NCI-H345 (cell line): ENCODE measurements at regions not wholly inside any gene's neighbourhood (a gene's known extent, or its start where the extent isn't known, plus 50 kb on each side); places are given as distances from the start of the nearest gene placed in this dataset.
A peak's percentile ranks its signal among the peaks of the same experiment; 100 is the strongest.

Experiments used
- DNase-seq: peaks from one replicate; lab custom pipeline; 2025; lab: John Stamatoyannopoulos, UW

DNA sequence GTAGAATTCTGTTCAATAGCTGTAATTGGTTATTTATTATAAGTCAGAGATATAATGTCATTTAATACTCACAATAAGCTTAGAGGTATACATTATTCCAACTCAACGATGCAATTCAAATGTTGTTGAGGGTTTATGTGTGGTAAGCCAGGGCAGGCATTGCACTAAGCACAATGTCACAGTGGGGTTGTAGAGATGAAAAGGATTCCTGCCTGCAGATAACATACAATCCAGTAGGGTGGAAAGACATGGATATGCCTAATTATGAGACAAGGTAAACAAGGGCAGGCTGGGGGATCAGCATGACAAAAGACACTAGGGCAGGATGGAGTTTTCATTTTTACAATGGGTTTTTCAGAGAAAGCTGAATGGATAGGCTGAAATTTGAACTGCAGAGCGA, 98.7 kb upstream of the PALM2AKAP2 start:
- peak; percentile 16 for DNase-seq

DNA sequence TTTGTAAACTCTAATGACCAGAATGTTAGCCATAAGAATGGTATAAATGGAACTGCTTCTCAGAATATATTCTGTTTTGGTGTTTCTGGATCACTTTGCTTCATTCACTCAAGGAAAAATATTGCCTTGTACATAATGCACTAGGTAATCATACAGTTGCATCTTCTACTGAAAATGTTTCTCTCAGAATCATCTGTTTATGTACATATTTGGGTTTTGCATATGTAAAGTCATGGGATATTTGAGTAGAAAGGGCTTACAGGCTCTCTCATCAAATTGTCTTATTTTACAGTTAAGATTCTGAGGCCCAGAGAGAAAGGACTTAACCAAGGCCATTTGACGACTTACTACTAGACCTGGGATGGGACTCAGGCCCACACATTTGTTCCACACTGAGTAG, 97.8 kb upstream of the PALM2AKAP2 start:
- no peak for DNase-seq

DNA sequence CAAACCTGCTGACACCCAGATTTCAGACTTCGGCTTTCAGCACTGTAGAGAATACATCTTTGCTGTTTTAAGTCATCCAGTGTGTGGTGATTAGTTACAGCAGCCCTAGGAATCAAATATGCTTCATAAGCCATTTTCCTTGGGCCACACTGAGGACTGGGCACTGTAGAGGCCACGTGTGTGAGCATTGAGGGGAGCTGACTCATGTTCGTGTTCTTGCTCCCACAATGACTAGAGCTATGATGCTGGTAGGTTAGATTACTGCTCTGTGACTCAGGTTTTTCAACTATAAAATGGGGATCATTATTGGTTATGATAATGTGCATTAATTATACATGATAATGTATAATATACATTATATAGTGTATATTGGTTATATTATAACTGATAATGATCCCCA, 96.5 kb upstream of the PALM2AKAP2 start:
- DNase-seq, result no peak

DNA sequence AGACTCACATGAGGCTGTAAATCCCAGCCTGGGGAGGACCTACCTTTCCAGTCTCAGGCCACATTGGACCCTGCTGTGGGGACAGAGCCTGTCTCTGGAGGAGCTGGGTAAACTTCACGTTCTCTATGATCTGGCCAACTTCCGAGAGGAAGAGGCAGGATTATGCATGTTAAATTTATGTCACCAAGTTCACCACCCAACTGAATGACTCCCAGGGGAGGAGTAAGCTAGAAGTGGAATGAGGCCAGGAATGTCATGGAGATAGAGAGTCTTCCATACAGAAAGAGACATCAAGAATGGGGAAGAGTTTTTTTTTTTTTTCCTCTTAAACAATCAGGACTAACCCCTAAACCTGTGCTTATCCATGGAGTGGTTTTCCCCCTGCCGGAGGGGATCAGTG, 90.3 kb upstream of the PALM2AKAP2 start:
- DNase-seq, result no peak

DNA sequence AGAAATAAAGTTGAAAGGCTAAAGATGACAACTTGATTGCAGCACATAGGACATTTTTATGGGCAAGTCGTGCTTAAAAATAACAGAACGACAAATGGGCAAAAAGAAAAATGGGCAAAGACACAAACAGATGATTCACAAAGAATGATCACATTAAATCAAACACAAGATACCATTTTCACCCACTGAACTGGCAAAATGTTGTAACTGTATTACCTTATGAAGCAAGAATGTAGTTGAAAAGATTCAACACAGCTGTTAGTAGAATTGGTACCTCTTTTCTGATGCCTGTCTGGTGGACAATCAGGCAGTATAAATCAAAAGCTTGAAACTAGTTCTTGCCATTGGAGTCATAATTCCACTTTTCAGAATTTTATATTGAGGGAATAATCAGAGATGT, 81.0 kb upstream of the PALM2AKAP2 start:
- DNase-seq, result no peak

DNA sequence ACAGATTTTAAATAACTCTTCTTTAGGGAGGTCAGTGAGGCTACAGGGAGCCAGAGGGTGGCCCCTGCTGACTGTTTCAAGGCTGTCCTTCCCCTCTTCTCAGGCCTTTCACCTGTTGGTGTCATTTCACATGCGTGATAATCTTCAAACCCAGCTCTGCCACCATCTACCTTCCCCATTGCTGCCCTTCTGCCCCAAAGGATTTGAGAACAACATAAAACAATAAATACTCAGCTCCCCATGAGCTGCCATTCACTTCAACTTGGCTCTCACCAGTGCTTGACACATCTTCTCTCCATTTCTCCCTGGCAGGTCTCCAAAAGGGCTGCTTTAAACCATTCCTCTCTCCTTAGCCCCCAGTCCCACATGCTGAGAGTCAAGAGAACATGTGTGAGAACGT, 75.5 kb upstream of the PALM2AKAP2 start:
- no peak for DNase-seq

DNA sequence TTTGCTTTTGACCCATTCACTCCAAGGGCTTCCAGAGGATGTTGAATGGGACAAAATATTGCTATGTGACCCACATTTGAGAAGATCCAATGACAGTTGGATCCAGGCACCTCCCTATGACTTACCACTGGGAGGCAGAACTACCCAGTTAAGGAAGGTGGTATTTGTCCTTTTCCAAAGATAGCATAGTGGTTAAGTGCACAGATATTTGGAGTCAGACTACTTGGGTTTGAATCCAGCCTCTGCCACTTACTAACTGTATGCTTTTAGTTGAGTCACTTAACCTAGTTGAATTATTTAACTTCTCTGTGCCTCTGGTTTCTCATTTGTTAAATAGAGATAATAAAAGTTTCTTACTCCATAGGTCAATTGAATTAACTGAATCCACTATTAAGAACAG, 74.5 kb upstream of the PALM2AKAP2 start:
- no peak for DNase-seq

DNA sequence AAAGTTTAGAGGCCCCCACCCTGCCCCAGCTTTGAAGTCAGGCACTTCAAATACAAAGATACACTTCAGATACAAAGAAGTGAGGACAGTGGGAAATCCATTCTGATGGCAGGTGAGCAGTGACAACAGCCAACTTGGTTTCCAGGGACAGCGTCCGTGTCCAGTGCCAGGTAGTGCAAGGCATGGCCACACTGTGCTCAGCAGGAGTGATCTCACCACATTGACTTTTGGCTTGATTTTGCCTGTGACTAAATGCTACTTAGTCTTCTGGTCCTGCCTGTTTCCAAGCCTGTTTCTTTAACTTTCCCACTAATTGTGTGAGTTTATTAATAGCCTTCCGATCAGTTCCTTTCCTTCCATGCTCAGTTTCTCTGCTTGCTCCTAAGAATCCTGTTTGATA, 72.6 kb upstream of the PALM2AKAP2 start:
- no peak for DNase-seq

DNA sequence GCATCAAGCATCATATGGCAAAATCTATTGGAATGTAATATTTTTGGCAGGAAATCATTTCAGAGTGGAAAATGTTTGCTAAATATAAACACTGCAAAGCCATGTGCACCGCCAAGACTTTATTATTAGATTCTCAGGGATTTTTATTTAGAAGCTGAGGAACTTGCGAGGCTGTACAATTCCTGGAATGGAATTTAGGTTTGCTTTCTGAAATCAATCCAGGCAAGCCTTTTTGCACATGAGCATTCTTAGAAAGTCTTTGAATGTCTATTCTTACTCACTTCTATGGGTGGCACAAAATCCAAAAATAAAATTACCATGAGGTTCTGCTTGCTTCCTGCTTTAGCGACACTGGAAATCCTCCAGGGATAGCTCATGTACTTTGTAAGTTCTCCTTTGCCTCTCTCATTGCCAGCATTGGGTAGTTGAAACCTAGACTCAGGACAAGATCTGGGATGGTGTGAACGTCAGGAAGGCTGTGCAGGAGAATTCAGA, 71.5 kb upstream of the PALM2AKAP2 start:
- DNase-seq, result no peak

DNA sequence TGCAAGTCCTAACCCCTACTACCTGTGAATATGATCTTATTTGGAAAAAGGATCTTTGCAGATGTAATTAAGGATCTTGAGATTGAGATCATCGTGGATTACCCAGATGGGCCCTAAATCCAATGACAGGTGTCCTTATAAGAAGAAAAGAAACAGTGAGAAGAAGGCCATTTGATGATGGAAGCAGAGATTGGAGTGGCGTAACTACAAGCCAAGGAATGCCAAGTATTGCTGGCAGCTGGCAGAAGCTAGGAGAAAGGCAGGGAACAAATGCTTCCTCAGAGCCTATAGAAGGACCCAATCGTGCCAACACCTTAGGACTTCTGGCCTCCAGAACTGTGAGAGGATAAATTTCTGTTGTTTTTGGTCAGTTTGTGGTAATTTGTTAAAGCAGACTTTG, 70.1 kb upstream of the PALM2AKAP2 start:
- DNase-seq, result no peak

DNA sequence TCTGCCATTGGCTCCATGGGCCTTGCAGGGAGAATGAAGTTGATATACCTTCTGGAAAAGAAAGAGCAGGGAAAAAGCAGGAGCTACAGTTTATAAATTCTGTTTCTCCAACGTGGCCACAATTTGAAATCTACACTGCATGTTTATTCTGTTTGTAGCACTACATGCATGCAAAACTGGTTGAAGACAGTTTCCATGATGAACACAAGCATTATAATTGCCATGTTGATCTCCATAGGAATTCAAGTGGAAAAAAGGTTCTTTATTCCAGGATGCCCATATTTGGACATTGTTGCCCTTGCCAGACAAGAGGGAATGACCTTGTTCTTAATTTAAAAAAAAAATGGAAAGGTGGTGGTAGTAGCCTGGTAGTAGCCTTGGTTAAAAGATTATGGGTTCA, 69.2 kb upstream of the PALM2AKAP2 start:
- DNase-seq, result no peak

DNA sequence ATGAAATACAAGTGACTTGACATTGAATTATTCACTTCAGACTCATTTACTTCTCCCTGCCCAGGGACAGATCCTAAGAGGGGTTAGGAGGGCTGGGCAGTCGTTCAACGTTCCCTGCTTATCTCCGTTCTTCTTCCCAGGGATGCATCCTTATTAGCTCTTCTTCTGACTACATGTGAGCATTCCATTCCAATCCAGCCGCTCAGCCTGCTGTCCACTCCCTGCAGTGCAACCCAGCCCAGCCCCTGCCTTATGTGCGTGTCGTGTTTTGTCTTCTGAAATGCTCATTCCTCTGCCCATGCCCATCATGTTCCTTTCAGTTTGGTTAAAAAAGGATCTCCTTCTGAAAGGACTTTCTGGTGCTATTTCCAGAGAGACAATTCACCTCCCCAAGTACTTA, 64.7 kb upstream of the PALM2AKAP2 start:
- DNase-seq, result no peak

DNA sequence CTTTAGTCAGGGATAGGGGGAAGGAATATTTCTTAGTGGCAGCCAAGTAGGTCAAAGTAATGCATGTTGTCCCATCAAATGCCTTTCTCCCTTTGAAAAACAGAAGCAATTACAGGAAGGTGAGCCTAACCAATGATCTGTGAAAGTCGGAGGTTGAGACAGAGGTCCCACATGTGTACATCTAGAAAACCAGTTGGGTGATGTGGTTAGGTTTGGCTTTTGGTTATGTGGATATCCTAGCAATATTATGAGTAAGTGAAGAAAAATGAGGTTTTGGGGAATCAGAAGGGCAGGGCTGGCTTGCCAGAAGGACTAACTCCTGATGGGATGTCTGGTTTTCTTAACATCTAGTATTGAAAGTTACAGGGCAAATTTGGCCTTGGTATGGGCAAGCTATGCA, 63.4 kb upstream of the PALM2AKAP2 start:
- DNase-seq, result no peak

DNA sequence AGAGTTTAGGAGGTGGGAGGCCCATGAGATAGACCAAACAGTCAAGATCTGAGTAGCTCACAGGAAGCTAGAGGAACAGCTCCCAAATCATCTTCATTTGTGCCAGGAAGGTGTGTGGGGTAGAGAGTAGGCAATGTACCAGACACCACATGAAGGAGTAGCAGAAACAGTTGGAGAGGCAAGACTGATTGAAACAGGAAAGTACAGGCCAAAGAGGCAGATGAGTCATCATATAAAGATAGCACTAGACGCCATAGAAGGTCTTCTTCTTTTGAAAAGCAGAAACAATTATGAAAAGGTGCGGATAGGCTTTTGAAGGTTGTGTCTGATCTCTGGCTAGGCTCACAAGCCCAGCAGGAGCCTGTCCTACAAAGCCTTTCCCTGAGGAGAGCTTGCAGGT, 62.7 kb upstream of the PALM2AKAP2 start:
- no peak for DNase-seq

DNA sequence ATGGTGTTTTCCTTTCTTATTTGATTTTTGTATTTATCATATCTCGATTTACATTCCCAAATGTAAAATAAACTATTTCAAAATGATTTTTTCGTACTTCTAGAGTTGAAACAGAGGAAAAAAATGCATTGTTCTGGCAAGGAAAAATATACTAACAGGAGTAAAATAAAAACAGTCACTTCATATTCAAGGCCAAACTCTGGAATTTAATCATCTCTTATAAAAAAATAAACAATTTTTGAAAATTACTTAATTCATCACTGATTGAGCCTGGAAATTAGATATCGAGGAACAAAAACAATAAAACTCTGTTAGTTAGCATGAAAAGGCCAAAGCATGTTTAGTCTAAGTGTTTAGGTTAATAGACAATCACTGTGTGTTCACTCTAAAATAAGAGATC, 61.1 kb upstream of the PALM2AKAP2 start:
- DNase-seq, result no peak

DNA sequence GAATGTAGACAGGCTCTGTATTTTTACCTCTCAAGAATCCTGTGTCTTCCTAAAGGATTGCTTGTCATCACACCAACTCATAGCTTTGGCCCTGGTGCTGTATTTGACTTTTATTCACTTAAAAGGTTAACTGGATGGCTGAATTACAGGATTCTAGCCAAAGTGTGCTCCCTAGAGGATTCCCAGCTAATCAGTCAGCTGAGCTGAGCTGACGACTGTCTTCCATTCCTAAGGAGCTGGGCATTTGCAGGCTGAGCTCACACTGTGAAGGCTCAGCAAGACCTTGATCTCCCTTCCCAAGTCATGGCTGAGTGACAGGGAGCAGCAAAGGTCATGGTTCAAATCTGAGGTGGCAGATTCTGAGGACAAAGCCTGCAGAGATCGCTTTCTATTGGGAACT, 59.0 kb upstream of the PALM2AKAP2 start:
- DNase-seq, result no peak

DNA sequence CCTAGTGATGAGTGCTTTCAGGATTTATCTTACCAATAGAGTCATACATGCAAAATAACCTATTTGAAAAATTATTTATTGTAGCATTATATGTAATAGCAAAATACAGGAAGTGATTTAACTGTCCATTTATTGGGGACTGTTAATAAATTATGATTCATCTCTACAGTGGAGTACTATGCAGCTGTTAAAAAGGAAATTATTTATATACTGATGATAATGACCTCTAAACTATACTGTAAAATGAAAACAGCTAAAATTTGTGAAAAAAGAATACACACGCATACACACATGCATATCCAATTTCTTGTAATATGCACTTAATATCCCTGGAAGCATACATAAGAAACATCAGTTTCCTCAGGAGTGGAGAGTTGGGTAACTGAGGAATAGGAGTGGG, 58.0 kb upstream of the PALM2AKAP2 start:
- DNase-seq, result no peak

DNA sequence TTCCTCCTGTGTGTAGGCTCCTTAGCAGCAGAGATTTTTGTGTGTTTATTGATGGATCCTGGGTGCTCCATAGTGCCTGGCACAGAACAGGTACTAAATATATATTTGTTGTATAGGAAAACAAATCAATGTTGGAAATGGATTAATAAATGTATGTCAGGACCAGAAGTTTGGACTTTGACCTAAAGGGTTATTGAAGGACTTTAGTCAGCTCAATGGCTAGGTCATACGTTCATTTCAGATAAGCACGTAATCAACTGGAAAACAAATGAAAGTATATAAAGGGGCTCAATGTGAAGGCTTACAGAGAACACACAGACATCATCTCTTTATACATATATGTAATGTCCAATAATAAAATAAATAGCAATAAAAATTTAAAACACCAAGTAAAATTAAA, 56.2 kb upstream of the PALM2AKAP2 start:
- DNase-seq, result no peak

DNA sequence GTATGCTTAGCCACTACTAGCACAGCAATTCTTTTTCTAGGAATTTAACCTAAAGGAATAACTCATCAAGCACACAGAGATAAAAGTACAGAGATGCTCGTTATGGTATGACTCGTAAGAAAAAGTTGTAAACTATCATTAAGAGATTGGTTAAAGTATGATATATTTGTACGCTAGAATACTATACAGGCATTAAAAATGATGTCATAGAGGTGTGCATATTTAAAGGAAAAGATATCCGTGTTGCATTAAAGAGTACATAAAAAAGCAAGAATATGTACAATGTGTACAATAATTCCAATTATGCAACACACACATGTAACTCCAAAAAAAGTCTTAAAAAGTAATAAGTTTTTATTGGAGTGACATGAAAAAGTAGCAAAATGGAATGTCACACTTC, 54.5 kb upstream of the PALM2AKAP2 start:
- no peak for DNase-seq

DNA sequence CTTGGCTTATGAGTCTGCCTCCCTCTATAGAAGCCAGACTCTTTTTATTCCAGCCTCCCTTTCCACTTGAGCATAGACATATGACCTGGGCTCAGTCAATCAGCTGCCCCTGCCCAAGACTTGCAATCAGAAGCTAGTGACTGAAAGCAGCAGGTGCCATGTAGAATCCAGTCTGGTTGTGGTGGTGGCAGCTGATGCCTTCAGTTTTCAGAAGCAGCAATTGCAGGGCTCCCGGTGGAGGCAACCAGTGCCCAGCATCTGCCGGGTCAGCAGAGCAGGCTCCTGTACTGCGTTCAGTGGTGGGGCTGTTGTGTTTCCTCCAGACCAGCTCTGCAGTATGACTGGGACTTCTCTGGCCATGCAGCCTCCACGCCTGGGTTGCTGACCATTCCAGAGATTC, 53.9 kb upstream of the PALM2AKAP2 start:
- no peak for DNase-seq

DNA sequence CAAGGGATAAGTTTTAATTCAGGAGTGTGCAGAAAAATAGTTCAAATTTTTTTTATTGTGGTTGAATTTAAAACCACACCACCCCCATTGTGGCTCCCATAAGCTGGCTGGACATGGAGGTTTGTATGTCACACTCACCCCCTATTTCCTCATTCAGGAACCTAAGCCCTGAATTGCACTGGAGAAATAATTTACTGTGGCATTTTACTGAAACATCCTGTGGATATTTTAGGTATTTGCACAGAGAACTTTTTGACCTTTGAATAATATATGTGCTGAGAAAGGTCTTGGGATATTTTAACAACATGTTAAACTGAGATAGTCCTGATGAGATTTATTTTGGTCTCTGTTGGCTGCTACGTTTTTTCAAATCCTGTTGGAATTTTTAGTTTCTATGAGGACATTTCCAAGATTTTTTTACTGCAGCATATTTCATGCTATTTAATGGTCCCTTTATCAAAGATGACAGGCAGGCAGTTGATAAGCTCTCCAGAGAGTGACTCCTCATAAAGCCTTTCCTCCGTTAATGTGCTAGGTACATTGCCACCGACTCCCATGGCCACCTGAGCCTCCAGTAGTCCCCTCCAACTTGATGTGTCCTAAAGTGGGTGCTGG, 51.2 kb upstream of the PALM2AKAP2 start:
- no peak for DNase-seq

DNA sequence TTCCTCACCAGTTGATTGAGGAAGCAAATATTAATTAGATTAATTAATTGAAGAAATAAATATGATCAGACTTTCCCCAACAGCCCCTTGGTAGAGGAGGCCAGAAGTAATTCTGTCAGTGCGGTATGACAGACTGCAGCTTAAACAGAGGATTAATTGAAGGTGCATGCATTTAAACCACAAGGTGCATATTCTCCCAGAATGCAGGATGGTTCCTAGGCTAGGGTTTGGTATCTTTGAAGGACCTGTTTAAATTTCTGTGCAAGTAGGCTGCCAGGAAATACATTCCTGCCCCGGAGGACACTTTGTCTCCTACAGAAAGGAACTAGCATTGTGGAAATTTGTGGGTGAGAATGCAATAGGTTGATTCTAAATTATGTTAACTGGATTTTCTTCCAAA, 50.5 kb upstream of the PALM2AKAP2 start:
- no peak for DNase-seq
